ENCODE measurements at regions not wholly inside any gene's neighbourhood (a gene's known extent, or its start where the extent isn't known, plus 50 kb on each side); places are given as distances from the start of the nearest gene placed in this dataset.

DNA sequence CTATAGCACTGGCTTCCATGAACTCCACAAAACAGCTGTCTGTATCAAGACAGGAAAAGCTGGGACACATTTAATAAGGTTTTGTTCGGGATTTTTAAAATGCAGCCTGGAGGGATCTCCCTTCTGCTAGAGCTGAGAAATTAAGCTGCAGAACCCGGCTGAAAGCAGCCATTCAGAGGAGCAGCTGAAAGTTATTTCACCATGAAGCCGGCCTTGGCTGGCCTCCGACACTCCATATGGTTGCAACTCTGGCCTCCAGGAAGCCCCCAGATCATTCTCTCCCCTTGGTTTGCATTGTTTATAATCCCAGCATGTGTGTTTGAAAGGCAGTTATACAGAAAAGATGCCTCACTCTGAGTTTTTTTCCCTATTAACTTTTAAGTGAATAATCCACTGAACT, 239.4 kb downstream of the SPATA18 start:
- no peak for DNase-seq

DNA sequence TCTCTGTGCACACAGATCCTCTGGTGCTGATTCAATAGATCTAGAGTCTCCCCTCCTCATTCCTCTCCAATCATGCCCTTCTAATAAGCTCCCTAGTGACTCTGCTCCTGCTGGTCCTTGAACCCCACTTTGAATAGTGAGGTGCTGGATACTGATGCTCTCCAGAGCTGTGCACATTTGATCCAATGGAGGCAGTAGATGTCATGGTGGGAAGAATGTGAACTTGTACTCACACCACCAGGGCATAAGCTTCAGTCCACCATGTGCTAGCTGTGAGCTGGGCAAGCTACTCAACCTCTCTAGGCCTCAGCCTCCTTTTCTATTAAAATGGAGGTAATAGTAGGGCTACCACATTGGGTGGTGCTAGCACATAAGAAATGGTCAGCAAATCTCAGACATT, 241.1 kb downstream of the SPATA18 start:
- DNase-seq: no peak

- no peak for DNase-seq
Measured at GRCh38 chr4:52296341-52296740, 245.2 kb downstream of the SPATA18 start.

DNA sequence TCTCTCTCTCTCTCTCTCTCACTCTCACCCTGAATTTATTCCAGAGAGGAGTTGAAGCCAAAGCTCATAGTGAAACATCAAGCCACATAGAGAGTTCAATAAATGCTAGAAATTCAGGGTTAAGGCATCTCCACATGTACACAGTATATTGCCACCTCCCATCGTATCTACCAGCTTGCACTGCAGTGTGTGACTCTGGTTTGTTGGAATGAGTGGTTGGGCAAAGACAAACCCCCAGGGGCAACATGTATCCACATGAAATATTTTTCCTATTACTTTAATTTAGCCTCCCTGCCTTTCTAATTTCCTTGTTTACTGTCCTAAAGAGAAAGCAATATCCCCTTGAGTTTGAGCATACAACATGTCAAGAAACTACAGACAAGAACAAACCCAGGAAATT, 247.3 kb downstream of the SPATA18 start:
- no peak for DNase-seq

- no peak for DNase-seq
Measured at GRCh38 chr4:52299120-52299519, 248.0 kb downstream of the SPATA18 start.

GRCh38 chr4:52311464-52312125, 260.5 kb downstream of the SPATA18 start:
- DNase-seq: no peak

- DNase-seq: no peak
Measured at GRCh38 chr4:52312722-52313121, 261.6 kb downstream of the SPATA18 start.

GRCh38 chr4:52317361-52317879, 266.3 kb downstream of the SPATA18 start:
- no peak for DNase-seq

DNA sequence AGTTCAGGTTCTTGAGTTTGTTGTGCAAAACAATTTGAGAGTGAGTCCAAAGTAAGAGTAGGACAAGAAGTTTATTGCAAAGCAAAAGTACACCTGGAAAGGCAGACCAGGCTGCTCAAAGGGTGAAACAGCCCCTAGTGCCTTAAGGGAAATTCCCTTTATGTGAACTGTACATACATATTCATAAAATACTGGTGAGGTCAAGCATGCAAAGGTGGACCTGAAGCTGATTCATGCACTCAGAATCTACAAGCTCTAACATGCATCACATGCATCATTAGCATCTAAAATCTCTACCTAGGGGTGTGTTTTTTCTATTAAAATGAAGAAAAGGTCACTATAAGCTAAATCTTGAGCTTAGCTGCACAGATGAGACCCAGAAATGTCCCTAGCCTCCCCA, 266.9 kb downstream of the SPATA18 start:
- no peak for DNase-seq

DNA sequence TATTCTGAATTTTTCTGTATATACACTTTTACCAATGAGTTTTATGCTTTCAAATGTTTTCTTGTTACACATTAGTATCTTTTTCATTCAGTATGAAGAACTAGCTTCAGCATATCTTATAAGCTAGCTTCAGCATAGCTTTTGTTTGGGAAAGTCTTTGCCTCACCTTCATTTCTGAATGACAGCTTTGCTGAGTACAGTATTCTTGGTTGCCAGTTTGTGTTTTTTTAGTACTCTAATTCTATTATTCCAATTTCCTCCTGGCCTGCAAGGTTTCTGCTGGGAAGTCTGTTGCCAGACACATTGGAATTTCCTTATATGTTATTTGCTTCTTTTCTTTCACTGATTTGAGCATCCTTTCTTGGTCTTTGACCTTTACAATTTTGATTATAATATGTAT, 278.8 kb downstream of the SPATA18 start:
- DNase-seq: no peak

GRCh38 chr4:52343595-52343994, 292.5 kb downstream of the SPATA18 start:
- no peak for DNase-seq

- no peak for DNase-seq
Measured at GRCh38 chr4:52350926-52351325, 299.8 kb downstream of the SPATA18 start.

DNA sequence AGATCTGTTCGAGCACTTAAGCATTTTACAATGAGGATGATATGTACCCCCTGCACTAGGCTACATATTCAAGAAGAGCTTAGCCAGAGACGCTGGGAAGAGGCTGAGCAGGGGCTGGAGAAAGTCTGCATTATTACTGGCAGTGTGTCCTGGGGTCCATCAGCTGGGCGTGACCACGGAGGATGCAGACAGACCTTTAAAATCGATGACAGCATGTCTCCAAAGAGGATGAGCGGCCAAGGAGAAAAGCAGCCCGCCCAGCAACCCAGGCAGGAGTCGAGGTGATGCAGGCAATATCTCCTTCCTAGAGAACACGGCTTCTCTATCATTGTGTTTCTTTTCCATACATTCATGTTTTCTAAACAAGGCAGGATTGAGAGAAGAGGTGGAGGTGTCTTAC, 300.7 kb downstream of the USP46 start:
- no peak for DNase-seq

- no peak for DNase-seq
Measured at GRCh38 chr4:52358883-52359321, 300.2 kb downstream of the USP46 start.

DNA sequence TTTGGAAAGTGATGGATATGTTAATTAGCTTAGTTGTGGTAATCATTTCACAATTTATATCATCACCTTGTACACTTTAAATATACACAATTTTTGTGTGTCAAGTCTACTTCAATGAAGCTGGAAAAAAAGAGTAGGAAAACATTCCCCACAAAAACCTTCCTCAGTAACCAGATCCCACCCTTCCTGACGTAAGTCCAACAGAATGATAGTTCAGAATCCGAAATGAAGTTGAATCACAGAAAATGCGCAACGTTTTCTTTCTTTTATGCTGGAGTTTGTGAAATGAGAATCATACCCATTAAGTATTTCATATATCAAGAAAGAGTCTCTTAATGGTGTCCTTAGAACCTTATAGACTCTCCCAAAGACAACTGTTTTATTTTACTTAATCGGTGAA, 292.9 kb downstream of the USP46 start:
- no peak for DNase-seq

GRCh38 chr4:52366621-52367020, 292.5 kb downstream of the USP46 start:
- no peak for DNase-seq

- no peak for DNase-seq
Measured at GRCh38 chr4:52367282-52367830, 291.7 kb downstream of the USP46 start.

DNA sequence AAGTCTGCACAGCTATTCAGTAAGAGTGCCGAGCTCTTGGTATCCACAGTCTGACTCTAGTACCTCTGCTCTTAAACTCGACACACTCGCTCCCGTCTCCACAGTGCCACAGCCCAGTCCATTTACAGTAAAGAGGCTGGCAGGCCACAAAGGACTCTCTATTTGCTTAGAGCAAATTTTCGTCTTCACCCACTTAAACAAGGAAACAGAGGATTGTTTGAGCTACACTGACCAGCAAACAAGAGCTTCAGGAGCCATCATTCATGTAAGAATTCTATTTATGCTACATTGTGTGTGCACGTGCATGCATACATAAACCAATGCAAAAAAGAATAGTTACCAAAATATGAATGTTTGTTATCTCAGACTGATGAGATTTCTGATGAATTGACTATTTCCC, 290.2 kb downstream of the USP46 start:
- DNase-seq: no peak

GRCh38 chr4:52369649-52370048, 289.5 kb downstream of the USP46 start:
- no peak for DNase-seq

- no peak for DNase-seq
Measured at GRCh38 chr4:52370576-52370975, 288.5 kb downstream of the USP46 start.

GRCh38 chr4:52371841-52372240, 287.3 kb downstream of the USP46 start:
- no peak for DNase-seq

- DNase-seq: no peak
Measured at GRCh38 chr4:52372269-52372668, 286.8 kb downstream of the USP46 start.

- DNase-seq: no peak
Measured at GRCh38 chr4:52372747-52373146, 286.4 kb downstream of the USP46 start.

- DNase-seq: no peak
Measured at GRCh38 chr4:52373650-52374049, 285.5 kb downstream of the USP46 start.

GRCh38 chr4:52374877-52375276, 284.2 kb downstream of the USP46 start:
- DNase-seq: no peak
